ENCODE measurements at regions not wholly inside any gene's neighbourhood (a gene's known extent, or its start where the extent isn't known, plus 50 kb on each side); places are given as distances from the start of the nearest gene placed in this dataset.

DNA sequence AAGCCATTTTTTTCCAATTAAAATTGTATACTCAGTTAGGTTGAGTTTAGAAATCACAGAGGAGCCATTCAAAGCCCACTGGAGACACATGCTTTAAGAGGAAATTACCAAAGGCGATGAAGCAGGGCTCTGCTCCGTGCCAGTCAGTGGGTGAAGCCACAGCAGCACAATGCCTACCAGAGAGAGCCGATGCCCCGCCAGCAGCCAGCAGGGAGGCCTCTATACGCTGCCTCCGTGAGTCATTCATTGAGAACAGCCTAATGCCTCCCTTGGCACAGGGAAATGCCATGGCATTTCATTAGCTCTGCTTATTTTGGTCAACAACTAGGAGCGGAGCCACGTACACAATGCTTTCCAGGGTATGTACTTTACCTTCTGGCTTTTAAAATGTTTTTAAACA is 197.8 kb upstream of the FRMD6 start:
- ATAC-seq (no peak), DNase-seq (no peak)
- Histone ChIP-seq H3K4me3 (no peak overlapping the region), H3K4me1 (ENCODE audit: low read depth) (no peaks in the 10 kb centered on the region), H3K9me3 (no peaks in the 10 kb centered on the region), H3K36me3 (ENCODE audit: low read depth) (no peaks in the 10 kb centered on the region)
- intact Hi-C loops (cut with DNase I, micrococcal nuclease) = no loop called here
- TF ChIP-seq, protein P1, sequence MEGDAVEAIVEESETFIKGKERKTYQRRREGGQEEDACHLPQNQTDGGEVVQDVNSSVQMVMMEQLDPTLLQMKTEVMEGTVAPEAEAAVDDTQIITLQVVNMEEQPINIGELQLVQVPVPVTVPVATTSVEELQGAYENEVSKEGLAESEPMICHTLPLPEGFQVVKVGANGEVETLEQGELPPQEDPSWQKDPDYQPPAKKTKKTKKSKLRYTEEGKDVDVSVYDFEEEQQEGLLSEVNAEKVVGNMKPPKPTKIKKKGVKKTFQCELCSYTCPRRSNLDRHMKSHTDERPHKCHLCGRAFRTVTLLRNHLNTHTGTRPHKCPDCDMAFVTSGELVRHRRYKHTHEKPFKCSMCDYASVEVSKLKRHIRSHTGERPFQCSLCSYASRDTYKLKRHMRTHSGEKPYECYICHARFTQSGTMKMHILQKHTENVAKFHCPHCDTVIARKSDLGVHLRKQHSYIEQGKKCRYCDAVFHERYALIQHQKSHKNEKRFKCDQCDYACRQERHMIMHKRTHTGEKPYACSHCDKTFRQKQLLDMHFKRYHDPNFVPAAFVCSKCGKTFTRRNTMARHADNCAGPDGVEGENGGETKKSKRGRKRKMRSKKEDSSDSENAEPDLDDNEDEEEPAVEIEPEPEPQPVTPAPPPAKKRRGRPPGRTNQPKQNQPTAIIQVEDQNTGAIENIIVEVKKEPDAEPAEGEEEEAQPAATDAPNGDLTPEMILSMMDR (IDR thresholded peaks at IDR 0.05) = no peak

DNA sequence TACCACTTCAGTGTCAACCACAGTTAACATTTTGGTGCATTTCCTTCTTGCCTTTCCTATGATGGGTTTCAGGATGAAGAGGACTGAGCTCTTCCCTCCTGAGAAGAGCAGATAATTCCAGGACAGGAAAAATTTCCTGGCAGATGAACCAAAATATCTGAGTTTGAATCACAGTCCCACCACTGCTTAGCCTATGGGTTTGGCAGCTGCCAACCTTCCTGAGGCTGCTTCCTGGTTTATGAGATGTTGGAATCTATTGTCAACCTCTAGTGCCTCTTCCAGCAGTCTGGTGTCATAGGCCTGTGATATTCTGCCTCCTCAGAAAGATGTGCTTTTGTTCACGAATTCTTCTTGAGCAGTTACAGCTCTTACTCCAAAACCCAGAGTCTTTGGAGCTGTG is 197.4 kb upstream of the FRMD6 start:
- DNase-seq = no peak
- Histone ChIP-seq H3K4me1 (ENCODE audit: low read depth) (no peaks in the 10 kb centered on the region), H3K9me3 (no peaks in the 10 kb centered on the region), H3K36me3 (ENCODE audit: low read depth) (no peaks in the 10 kb centered on the region), H3K4me3 (no peak overlapping the region)
- TF ChIP-seq, protein P1 (IDR thresholded peaks at IDR 0.05) = no peak
- ATAC-seq = no peak
- intact Hi-C loops (cut with DNase I, micrococcal nuclease) = no loop called here

DNA sequence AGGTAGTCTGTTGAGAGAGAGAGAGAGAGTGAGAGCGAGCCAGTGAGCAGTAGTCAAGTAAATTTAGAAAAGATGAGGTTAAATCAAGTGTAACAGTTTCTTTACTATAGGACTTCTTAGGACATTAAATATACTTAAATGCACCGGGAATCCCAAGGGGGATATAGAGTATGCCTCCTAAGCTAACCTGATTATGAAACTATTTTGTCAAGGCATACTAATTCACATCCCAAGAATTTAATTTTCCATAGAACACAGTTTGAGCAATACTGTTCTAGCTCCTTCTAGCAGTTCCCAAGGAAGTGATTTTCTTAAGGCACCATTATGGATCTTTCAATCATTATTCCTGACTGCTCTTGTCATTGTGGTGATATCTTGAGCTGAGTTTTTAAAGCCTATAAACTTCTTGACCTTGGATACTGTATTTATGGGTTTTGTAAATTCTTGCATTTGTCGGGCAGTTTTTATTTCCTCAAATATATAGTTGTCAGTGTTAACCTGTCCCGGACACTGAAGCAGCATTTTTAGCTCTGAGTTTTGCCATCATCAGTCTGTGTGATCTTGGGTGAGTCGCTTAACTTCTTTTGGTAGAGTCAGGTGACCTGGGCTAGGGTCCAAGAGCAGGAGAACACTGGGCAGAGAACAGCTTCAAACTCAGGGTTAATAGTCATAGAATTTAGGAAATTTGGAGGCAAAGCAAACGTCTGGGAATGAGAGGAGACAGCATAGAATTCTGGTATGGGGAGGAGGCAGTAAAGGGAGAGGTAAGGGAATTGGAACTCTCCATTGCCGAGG is 196.5 kb upstream of the FRMD6 start:
- no peaks in the 10 kb centered on the region for H3K9me3 ChIP-seq
- intact Hi-C loops (cut with DNase I, micrococcal nuclease) = no loop called here
- TF ChIP-seq, protein P1 (IDR thresholded peaks at IDR 0.05) = no peak

DNA sequence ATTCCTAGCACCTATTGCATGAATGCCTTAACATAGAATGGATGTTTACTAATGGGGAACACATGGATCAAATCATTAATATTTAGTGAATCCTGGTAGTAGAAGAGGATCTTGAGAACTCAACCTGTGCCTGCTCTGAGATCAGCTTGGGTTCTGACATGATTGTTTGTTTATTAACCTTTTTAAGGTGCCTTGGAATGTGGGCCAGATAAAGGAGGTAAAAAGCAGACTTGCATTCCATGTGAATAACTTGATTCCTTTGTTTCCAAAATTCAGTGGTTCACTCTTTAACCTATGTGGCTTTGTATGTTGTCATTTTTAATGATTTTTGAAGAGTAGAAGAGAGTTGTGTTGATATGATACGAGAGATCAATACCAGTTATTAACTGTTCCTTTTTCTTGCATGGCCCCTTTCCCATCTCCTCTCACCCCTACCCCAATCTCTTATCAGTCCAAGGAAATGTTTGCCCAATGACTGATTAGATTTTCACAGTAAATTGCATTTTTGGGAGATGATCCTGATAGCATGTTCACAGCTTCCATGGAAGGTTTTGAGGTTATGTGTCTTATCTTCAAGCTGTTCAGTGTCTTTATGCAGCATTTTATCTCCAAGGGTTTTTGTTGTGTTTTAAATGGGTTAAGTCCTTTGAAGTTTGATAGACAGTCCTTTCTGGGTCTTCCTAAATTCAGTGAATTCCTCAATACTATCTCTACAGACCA is 193.7 kb upstream of the FRMD6 start:
- DNase-seq = no peak
- Histone ChIP-seq H3K36me3 (ENCODE audit: low read depth) (no peaks in the 10 kb centered on the region), H3K4me3 (no peak overlapping the region), H3K4me1 (ENCODE audit: low read depth) (no peaks in the 10 kb centered on the region), H3K9me3 (no peaks in the 10 kb centered on the region)
- intact Hi-C loops (cut with DNase I, micrococcal nuclease) = no loop called here
- no peak for ATAC-seq
- TF ChIP-seq, protein P1 (IDR thresholded peaks at IDR 0.05) = no peak

More for the DNA sequence above, 196.5 kb upstream of the FRMD6 start:
- ATAC-seq = no peak
- no peak for DNase-seq
- Histone ChIP-seq H3K4me3 (no peak overlapping the region), H3K36me3 (ENCODE audit: low read depth) (no peaks in the 10 kb centered on the region), H3K4me1 (ENCODE audit: low read depth) (no peaks in the 10 kb centered on the region)

DNA sequence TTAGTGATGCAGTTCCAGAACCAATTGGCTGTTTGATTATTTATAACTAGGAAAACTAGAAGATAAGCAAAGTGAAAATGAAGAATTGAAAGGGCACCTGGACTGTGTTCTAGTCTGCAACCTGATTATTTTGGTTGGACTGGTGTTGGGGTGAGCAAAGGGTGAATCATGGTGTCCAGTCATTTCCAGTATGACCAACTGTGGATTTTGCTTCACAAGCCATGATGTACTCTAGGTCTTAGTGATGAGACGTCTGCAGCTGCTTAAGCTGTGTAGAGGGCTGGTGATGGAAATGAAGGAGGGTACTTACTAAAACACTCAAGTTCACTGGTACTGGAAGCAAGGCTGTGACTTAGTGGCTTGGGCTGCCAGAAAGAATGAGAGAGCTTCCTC is 193.2 kb upstream of the FRMD6 start:
- DNase-seq = no peak
- ATAC-seq = no peak
- intact Hi-C loops (cut with DNase I, micrococcal nuclease) = no loop called here
- no peaks in the 10 kb centered on the region for H3K9me3 ChIP-seq
- H3K4me1 ChIP-seq (ENCODE audit: low read depth) = no peaks in the 10 kb centered on the region
- no peak overlapping the region for H3K4me3 ChIP-seq
- H3K36me3 ChIP-seq (ENCODE audit: low read depth) = no peaks in the 10 kb centered on the region
- TF ChIP-seq, protein P1 (IDR thresholded peaks at IDR 0.05) = no peak

Data from mucosa of descending colon (tissue), 3 donors.